ENCODE measurements at regions not wholly inside any gene's neighbourhood (a gene's known extent, or its start where the extent isn't known, plus 50 kb on each side); places are given as distances from the start of the nearest gene placed in this dataset.
"Not testable (repeated sequence)": the region's sequence is repeated elsewhere in the genome, so short reads cannot be mapped to it uniquely, and the experiment has no call there.

- no peak overlapping the region for H3K4me3 ChIP-seq (ENCODE audit: insufficient read depth, low read length, poor library complexity, severe bottlenecking)
- H3K27ac ChIP-seq (ENCODE audit: low read depth, low read length) = no peak overlapping the region
- no peaks in the 10 kb centered on the region for H3K9me3 ChIP-seq (ENCODE audit: insufficient read depth, low read length)
- H3F3A ChIP-seq (ENCODE audit: insufficient read depth) = no peaks in the 10 kb centered on the region
- no peak overlapping the region for H3K4me2 ChIP-seq (ENCODE audit: low read depth, low read length, poor library complexity, severe bottlenecking)
- no peaks in the 10 kb centered on the region for H3K27me3 ChIP-seq (ENCODE audit: low read length)
- H3K9me2 ChIP-seq (replicated peaks; ENCODE audit: insufficient read depth, low read length) = no peaks in the 10 kb centered on the region
- H2AFZ ChIP-seq (ENCODE audit: low read depth, low read length, severe bottlenecking) = no peak overlapping the region
- TF ChIP-seq EZH2phosphoT487 (conservative IDR thresholded peaks at IDR 0.05; ENCODE audit: low read length) = no peak
- no peak for TF ChIP-seq CTCF (IDR thresholded peaks at IDR 0.05; ENCODE audit: insufficient read depth, low read length, poor library complexity, severe bottlenecking)
- no peaks in the 10 kb centered on the region for H3K79me2 ChIP-seq (ENCODE audit: insufficient read depth, low read length)
- no peak overlapping the region for H3K9ac ChIP-seq (ENCODE audit: low read length)
- H4K20me1 ChIP-seq (ENCODE audit: low read depth, low read length) = no peaks in the 10 kb centered on the region
- no peaks in the 10 kb centered on the region for H3K36me3 ChIP-seq (ENCODE audit: low read length)
Measured at GRCh38 chr6:48378884-48379407, 267.9 kb upstream of the PTCHD4 start.

GRCh38 chr6:48377115-48377514 is 266.1 kb upstream of the PTCHD4 start:
- Histone ChIP-seq H2AFZ (ENCODE audit: low read depth, low read length, severe bottlenecking) (no peak overlapping the region), H3K79me2 (ENCODE audit: insufficient read depth, low read length) (no peaks in the 10 kb centered on the region), H3K9me3 (ENCODE audit: insufficient read depth, low read length) (0 out of 2 replicates have a peak, but pooled peaks cover 5% of the 10 kb centered on the region), H3K4me3 (ENCODE audit: insufficient read depth, low read length, poor library complexity, severe bottlenecking) (no peak overlapping the region), H3K27me3 (ENCODE audit: low read length) (no peaks in the 10 kb centered on the region), H3K9ac (ENCODE audit: low read length) (no peak overlapping the region), H3F3A (ENCODE audit: insufficient read depth) (no peaks in the 10 kb centered on the region), H3K9me2 (replicated peaks; ENCODE audit: insufficient read depth, low read length) (no peaks in the 10 kb centered on the region), H3K4me2 (ENCODE audit: low read depth, low read length, poor library complexity, severe bottlenecking) (no peak overlapping the region), H3K36me3 (ENCODE audit: low read length) (no peaks in the 10 kb centered on the region), H3K27ac (ENCODE audit: low read depth, low read length) (no peak overlapping the region), H4K20me1 (ENCODE audit: low read depth, low read length) (no peaks in the 10 kb centered on the region)
- TF ChIP-seq CTCF (IDR thresholded peaks at IDR 0.05; ENCODE audit: insufficient read depth, low read length, poor library complexity, severe bottlenecking) = no peak
- TF ChIP-seq EZH2phosphoT487 (conservative IDR thresholded peaks at IDR 0.05; ENCODE audit: low read length) = no peak

- not testable (repeated sequence) for H3K4me2 ChIP-seq (ENCODE audit: low read depth, low read length, poor library complexity, severe bottlenecking); H4K20me1 ChIP-seq (ENCODE audit: low read depth, low read length); H3F3A ChIP-seq (ENCODE audit: insufficient read depth); H3K9ac ChIP-seq (ENCODE audit: low read length); H2AFZ ChIP-seq (ENCODE audit: low read depth, low read length, severe bottlenecking); H3K9me3 ChIP-seq (ENCODE audit: insufficient read depth, low read length); H3K36me3 ChIP-seq (ENCODE audit: low read length); H3K27ac ChIP-seq (ENCODE audit: low read depth, low read length); H3K4me3 ChIP-seq (ENCODE audit: insufficient read depth, low read length, poor library complexity, severe bottlenecking); H3K27me3 ChIP-seq (ENCODE audit: low read length); H3K79me2 ChIP-seq (ENCODE audit: insufficient read depth, low read length); H3K9me2 ChIP-seq (replicated peaks; ENCODE audit: insufficient read depth, low read length)
Measured at GRCh38 chr6:48371226-48371625, 260.2 kb upstream of the PTCHD4 start.

GRCh38 chr6:48369100-48369499 is 258.1 kb upstream of the PTCHD4 start:
- Histone ChIP-seq H3K36me3 (ENCODE audit: low read length) (no peaks in the 10 kb centered on the region), H3K9ac (ENCODE audit: low read length) (no peak overlapping the region), H3K4me3 (ENCODE audit: insufficient read depth, low read length, poor library complexity, severe bottlenecking) (no peak overlapping the region), H2AFZ (ENCODE audit: low read depth, low read length, severe bottlenecking) (no peak overlapping the region), H3K27ac (ENCODE audit: low read depth, low read length) (no peak overlapping the region), H3K79me2 (ENCODE audit: insufficient read depth, low read length) (no peaks in the 10 kb centered on the region), H3K4me2 (ENCODE audit: low read depth, low read length, poor library complexity, severe bottlenecking) (no peak overlapping the region), H3K9me3 (ENCODE audit: insufficient read depth, low read length) (0 out of 2 replicates have a peak, but pooled peaks cover 5% of the 10 kb centered on the region), H3F3A (ENCODE audit: insufficient read depth) (no peaks in the 10 kb centered on the region), H4K20me1 (ENCODE audit: low read depth, low read length) (no peaks in the 10 kb centered on the region), H3K9me2 (replicated peaks; ENCODE audit: insufficient read depth, low read length) (no peaks in the 10 kb centered on the region), H3K27me3 (ENCODE audit: low read length) (no peaks in the 10 kb centered on the region)
- TF ChIP-seq EZH2phosphoT487 (conservative IDR thresholded peaks at IDR 0.05; ENCODE audit: low read length) (no peak), CTCF (IDR thresholded peaks at IDR 0.05; ENCODE audit: insufficient read depth, low read length, poor library complexity, severe bottlenecking) (no peak)
